T follicular helper cell (primary cell): ENCODE measurements at regions not wholly inside any gene's neighbourhood (a gene's known extent, or its start where the extent isn't known, plus 50 kb on each side); places are given as distances from the start of the nearest gene placed in this dataset.
"Not testable (repeated sequence)": the region's sequence is repeated elsewhere in the genome, so short reads cannot be mapped to it uniquely, and the experiment has no call there.

Experiments
- DNase-seq: peaks from one replicate; pipeline ENCODE4 v3.0.0-alpha.2; 2020; ENCODE audit warnings: low read depth

DNA sequence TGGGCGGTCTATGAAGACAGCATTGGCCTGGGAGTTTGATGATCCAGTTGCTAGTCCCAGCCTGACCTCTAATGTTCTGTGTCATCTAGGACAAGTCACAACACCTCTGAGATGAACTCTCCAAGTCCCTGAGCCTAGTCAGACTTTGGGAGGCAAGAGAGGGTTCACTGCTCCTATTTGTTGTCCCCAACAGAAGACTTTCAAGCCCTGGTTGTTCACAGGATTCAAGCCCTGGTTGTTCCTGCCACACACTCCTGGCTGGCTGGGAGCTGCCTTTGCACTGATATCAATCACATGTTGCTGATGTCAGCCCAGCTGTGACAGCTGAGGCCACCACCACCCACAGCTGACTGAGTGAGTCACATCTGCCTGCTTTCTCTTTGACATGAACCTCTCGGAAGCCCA lies 253.2 kb upstream of the RASGEF1B start:
- DNase-seq, result no peak

GRCh38 chr4:81723927-81724587 lies 252.3 kb upstream of the RASGEF1B start:
- no peak for DNase-seq

GRCh38 chr4:81723019-81723884 lies 251.5 kb upstream of the RASGEF1B start:
- DNase-seq, result no peak

- no peak for DNase-seq
These were observed 250.7 kb upstream of the RASGEF1B start for GRCh38 chr4:81722290-81722851.

DNA sequence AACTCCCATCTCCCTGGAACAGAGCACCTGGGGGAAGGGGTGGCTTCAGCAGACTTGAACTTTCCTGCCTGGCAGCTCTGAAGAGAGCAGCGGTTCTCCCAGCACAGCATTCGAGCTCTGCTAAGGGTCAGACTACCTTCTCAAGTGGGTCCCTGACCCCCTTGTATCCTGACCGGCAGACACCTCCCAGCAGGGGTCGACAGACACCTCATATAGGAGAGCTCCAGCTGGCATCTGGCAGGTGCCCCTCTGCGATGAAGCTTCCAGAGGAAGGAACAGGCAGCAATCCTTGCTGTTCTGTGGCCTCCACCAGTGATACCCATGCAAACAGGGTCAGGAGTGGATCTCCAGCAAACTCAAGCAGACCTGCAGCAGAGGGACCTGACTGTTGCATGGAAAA lies 244.1 kb upstream of the RASGEF1B start:
- no peak for DNase-seq

DNA sequence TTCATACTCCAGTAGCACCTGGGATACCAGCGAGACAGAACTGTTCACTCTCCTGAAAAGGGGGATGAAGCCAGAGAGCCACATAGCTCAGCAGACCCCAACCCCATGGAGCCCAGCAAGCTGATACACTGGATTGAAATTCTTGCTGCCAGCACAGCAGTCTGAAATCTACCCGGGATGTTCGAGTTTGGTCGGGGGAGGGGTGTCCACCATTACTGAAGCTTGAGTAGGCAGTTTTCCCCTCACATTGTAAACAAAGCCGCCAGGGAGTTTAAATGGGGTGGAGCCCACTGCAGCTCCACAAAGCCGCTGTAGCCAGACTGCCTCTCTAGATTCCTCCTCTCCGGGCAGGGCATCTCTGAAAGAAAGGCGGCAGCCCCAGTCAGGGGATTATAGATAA lies 243.7 kb upstream of the RASGEF1B start:
- not testable (repeated sequence) for DNase-seq

DNA sequence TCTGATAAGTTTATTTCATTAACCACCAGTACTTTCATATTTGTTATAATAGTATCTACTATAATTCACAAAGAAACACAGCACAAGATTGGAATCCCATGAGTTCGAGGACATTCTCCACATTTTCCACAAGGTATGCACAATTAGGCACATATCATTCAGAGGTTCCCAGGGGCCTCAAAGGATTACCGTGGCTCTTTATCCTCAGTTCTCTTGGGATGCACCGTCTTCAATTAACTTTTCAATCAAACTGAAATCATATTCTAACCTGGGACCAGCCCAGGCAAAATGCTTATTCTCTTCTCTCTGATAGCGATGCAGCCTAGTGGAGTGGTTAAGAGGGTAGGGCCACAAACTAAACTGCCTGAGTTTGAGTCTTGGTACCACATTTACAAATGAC lies 242.6 kb upstream of the RASGEF1B start:
- no peak for DNase-seq

GRCh38 chr4:81712714-81713113 lies 241.0 kb upstream of the RASGEF1B start:
- no peak for DNase-seq

DNA sequence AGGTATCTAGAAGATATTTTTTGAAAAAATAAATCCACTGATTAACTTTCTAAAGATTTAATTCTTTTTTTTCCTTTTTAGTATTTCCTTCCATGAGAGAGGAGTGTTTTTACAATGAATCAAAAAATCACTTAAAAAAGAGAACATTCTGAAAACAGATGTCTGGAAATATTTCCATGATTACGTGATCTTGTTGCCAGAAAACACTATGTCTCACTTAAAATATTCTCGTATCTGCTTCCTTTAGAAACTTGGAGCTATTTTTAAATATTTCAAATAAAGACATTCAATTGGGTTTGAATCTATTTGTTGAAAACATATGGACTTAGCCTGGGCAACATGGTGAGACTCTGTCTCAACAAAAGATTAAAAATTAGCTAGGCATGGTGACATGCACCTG lies 232.8 kb upstream of the RASGEF1B start:
- DNase-seq, result no peak

DNA sequence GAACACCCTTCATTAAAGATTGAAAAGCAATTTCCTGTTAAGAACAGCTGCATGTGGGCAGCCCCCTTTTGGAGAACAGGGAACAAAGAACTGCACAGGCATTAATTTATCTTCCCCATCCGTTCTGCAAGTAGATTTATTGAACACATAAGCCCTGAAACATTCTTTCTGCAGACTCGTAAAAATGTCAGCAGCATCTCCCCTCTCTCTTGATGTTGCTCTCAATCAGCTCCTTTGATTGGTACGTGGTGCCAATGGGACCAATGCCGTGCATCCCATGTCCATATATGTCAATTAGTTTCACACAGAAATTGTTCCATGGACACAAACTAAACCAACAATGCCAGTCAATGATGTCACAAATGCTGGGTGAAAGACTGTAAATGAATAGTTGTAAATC lies 228.5 kb upstream of the RASGEF1B start:
- DNase-seq, result no peak

DNA sequence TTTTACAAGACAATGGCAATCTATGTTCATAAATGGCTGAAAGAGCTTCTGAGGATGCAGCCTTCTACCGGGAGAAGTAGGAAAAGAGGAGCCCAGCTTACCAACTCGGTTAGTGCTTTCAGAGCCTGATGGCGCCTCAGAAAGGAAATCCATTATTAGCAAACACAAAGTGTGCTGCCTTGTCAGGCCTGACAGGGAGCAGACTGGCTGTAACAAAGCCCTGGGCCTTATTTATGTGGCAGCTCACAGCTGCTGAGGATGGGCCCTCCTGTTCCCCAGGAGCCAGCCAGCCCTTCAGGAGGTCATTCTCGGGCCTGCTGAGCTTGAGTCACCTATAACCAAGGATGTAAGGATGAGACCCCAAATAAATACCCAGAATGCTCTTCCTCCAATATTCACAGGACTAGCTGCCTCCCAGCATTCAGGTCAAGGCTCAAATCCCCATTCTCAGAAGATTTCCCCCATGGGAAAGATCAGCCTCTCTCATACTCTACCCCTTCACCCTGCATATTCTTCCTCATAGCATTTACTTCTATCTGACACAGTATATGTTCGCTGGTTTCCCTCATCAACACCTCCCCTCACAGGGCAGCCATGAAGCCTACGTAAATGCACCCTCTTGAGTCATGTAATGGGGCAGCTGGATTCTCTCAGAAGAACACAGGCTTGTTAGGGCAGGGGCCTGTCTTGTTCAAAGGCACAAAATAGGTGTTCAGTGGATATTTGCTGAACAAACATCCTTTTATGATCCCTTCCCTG lies 227.0 kb upstream of the RASGEF1B start:
- DNase-seq, result no peak

- DNase-seq, result no peak
These were observed 222.6 kb upstream of the RASGEF1B start for GRCh38 chr4:81694176-81694913.

DNA sequence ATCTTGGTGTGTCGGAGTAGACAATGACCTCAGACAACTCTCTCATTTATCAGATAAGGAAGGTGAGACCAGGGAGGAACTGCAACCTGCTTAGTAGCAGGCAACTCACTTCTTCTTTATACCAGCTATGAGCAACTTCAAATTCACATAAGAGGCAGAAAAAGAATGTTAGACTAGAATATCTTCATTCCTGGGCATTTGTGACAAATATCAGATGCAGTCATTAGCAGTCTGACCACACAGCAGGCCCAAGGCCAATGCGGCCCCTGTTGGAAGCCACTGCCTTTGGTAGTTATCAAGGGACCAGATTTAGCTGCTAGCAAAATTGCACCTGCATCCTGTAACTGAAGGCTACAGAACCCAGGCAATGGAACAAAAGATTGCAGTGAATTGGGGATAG lies 219.2 kb upstream of the RASGEF1B start:
- no peak for DNase-seq

DNA sequence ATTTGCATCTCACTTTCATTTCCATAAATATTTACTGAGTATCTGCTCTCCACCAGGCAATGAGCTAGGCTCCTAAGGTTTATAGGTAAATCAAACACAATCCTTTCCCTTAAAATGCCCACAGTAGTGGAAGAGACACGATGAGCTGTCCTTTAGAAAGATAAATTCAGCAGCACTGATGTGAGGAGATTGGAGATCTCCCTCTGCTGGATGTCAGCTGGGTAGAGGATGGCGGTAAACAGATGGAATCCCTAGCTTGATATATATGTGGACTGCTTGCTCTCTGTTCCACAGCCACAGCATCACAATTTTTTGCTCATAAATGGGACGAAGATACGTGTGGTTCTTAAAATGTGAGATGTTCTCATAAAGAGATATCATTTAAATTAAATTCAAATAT lies 216.4 kb upstream of the RASGEF1B start:
- no peak for DNase-seq

DNA sequence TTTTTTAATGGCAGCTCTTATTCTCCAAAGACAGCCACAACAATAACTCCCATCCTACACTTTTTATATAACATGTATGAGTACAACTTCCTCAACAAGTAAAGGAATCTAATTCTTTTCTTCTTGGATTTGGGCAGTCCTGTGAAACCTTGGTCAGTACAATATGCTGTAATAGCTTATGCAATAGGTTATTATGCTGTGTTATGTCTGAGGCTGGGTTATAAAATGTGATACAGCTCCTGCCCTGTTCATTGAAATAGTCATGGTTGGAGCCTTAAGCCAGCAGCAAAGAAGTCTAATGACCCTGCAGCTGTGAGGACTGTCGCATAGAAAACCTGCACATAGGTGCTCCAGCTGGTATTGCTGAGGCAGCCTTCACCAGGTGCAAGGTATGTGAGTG lies 215.8 kb upstream of the RASGEF1B start:
- DNase-seq, result no peak

- no peak for DNase-seq
These were observed 213.4 kb upstream of the RASGEF1B start for GRCh38 chr4:81685104-81685503.

GRCh38 chr4:81684352-81684751 lies 212.6 kb upstream of the RASGEF1B start:
- no peak for DNase-seq

DNA sequence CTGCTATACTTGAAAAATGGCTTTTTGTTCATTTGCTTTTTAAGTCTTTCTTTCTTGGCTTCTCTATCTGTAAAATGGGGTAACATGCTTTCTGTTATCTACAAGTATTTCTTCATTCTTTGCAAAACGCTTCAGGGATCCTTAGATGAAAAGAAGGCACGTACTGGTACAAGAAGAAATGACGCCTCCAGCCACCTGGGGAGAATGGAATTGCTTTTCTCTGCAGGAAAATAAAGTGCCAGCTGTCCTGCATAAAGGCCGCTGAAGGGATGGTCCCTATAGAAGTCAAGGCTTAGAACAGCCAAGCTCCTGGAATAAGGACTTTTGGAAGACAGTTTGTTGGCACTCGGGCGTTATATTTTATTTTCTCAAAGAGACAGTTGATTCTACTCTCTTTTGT lies 210.8 kb upstream of the RASGEF1B start:
- no peak for DNase-seq

DNA sequence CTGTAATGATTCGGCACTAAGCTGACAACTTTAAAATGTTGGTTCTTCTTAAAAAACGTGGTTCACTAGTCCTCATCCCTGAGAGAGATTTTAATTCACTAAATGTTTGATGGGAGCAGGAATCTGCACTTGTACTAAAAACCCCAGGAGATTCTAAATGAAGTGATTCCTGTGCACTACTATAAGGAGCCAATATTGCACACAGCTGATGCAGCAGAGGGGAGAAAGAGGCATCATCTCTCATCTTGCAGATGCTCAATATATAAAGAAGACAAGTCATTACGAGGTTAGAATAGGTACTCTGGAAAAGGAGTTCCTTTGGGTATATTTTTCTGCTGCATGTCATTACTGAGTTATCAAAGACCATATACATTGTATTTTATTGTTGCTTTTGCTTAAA lies 207.6 kb upstream of the RASGEF1B start:
- no peak for DNase-seq

- no peak for DNase-seq
These were observed 207.1 kb upstream of the RASGEF1B start for GRCh38 chr4:81678801-81679200.

GRCh38 chr4:81676537-81676936 lies 204.8 kb upstream of the RASGEF1B start:
- DNase-seq, result no peak
